HEK293 (cell line): ENCODE measurements at regions not wholly inside any gene's neighbourhood (a gene's known extent, or its start where the extent isn't known, plus 50 kb on each side); places are given as distances from the start of the nearest gene placed in this dataset.

Experiments used
- CTCF ChIA-PET: fragments of 350-600 bp; formaldehyde crosslinking; extraction: SDS; loops from one replicate; lab custom pipeline; 2021; ENCODE audit warnings: antibody characterized with exemption; lab: Yijun Ruan, JAX
- POLR2A ChIA-PET: fragments of 300-600 bp; formaldehyde crosslinking; extraction: SDS; loops from one replicate; lab custom pipeline; 2020; ENCODE audit warnings: antibody characterized with exemption, inconsistent platforms; lab: Yijun Ruan, JAX
- H3K27ac ChIP-seq: fragments of 200-500 bp; sonication (Bioruptor generic); 2 replicates; pipeline ENCODE4 v1.5.1; 2014; ENCODE audit warnings: low read depth, low read length, control low read depth, inconsistent platforms; ENCODE audit errors: extremely low read depth
- H3K36me3 ChIP-seq, 2 experiments: fragments of 200-500 bp in 1 of 2; sonication (Bioruptor generic) in 1 of 2; 1 replicate in 1 of 2; 2 replicates in 1 of 2; pipeline ENCODE4 v1.5.1; 2014 to 2017; ENCODE audit warnings: inconsistent platforms in 2 of 2, low read length in 2 of 2; ENCODE audit not compliant: control insufficient read depth in 2 of 2, insufficient read depth in 1 of 2
- H3K4me1 ChIP-seq: fragments of 200-500 bp; sonication (Bioruptor generic); 2 replicates; pipeline ENCODE4 v1.5.1; 2014; ENCODE audit warnings: mild to moderate bottlenecking, low read length, inconsistent platforms; ENCODE audit not compliant: control insufficient read depth, insufficient read depth
- H3K4me3 ChIP-seq: 2 replicates; pipeline ENCODE4 v1.5.1; 2011; ENCODE audit warnings: low read depth, mild to moderate bottlenecking, control low read depth, low read length, moderate library complexity
- H3K9me3 ChIP-seq: fragments of 200-500 bp; sonication (Bioruptor generic); 2 replicates; pipeline ENCODE4 v1.5.1; 2014; ENCODE audit warnings: low read depth, low read length, inconsistent platforms; ENCODE audit not compliant: control insufficient read depth, insufficient read depth
- KLF9 ChIP-seq: fragments of 450-650 bp; formaldehyde crosslinking; IDR thresholded peaks from 2 replicates; pipeline ENCODE4 v1.5.1; 2016; ENCODE audit warnings: missing biosample characterization, missing genetic modification characterization, low read depth
- MEIS1 ChIP-seq: sonication (generic); formaldehyde crosslinking; IDR thresholded peaks from 2 replicates; pipeline ENCODE4 v1.8.1; 2022; ENCODE audit warnings: missing genetic modification reagents, mild to moderate bottlenecking, borderline replicate concordance
- PBX3 ChIP-seq: sonication (generic); formaldehyde crosslinking; IDR thresholded peaks from 2 replicates; pipeline ENCODE4 v1.8.1; 2022; ENCODE audit warnings: mild to moderate bottlenecking, moderate library complexity, missing genetic modification reagents
- PRDM1 ChIP-seq: fragments of 450-650 bp; formaldehyde crosslinking; IDR thresholded peaks from 2 replicates; pipeline ENCODE4; 2016; ENCODE audit warnings: missing biosample characterization, missing genetic modification characterization
- PRDM2 ChIP-seq: fragments of 450-650 bp; formaldehyde crosslinking; IDR thresholded peaks from 2 replicates; pipeline ENCODE4 v1.5.1; 2016; ENCODE audit warnings: missing biosample characterization, missing genetic modification characterization, borderline replicate concordance
- PRDM6 ChIP-seq: fragments of 450-650 bp; formaldehyde crosslinking; IDR thresholded peaks from 2 replicates; pipeline ENCODE4 v1.5.1; 2017; ENCODE audit warnings: missing biosample characterization, missing genetic modification characterization
- ZFHX2 ChIP-seq: fragments of 450-650 bp; formaldehyde crosslinking; conservative IDR thresholded peaks from 2 replicates; pipeline ENCODE4 v1.5.1; 2016; ENCODE audit warnings: missing biosample characterization, missing genetic modification characterization
- ZNF354C ChIP-seq: fragments of 450-650 bp; formaldehyde crosslinking; IDR thresholded peaks from 2 replicates; pipeline ENCODE4 v1.5.1; 2016; ENCODE audit warnings: missing biosample characterization, missing genetic modification characterization, low read depth, borderline replicate concordance
- ZNF48 ChIP-seq: fragments of 450-650 bp; formaldehyde crosslinking; IDR thresholded peaks from 2 replicates; pipeline ENCODE4 v1.5.1; 2016; ENCODE audit warnings: missing biosample characterization, missing genetic modification characterization
- ZNF514 ChIP-seq: fragments of 450-650 bp; formaldehyde crosslinking; IDR thresholded peaks from 2 replicates; pipeline ENCODE4 v1.5.1; 2016; ENCODE audit warnings: missing biosample characterization, missing genetic modification characterization
- ZNF544 ChIP-seq: fragments of 450-650 bp; formaldehyde crosslinking; IDR thresholded peaks from 2 replicates; pipeline ENCODE4 v1.5.0; 2017; ENCODE audit warnings: missing biosample characterization, missing genetic modification characterization
- ZNF792 ChIP-seq: fragments of 450-650 bp; formaldehyde crosslinking; IDR thresholded peaks from 2 replicates; pipeline ENCODE4 v1.5.1; 2016; ENCODE audit warnings: missing biosample characterization, missing genetic modification characterization
- TF ChIP-seq, protein P1 (sequence below): fragments of 450-650 bp; IDR thresholded peaks from 2 replicates; pipeline ENCODE4 v1.5.1; 2018; ENCODE audit warnings: missing biosample characterization, missing genetic modification characterization
- TF ChIP-seq, protein P2 (sequence below): fragments of 450-650 bp; formaldehyde crosslinking; IDR thresholded peaks from 2 replicates; pipeline ENCODE4 v1.5.1; 2017; ENCODE audit warnings: missing biosample characterization, missing genetic modification characterization

DNA sequence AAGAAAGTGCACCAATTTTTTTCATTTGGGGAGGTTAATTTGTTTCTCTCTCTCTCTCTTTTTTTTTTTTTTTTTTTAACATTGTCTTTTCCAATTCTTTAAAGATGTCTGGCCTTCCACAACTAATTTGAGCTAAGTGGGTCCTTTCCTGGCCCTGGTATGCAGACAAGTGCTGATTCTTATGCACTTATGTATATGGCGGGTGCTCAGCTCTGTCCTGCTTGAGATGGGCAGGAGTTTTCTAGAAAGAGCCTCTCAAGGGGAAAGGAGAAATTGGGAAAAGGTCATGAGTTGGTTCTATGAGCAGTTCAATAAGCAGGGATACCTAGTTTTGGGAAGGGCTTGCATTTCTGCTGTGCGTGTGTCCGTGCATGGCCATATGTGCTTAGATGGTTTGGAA lies 67.8 kb upstream of the NPVF start:
- Histone ChIP-seq H3K36me3 (no peaks in the 10 kb centered on the region), H3K4me3 (no peak overlapping the region), H3K4me1 (no peaks in the 10 kb centered on the region), H3K9me3 (no peaks in the 10 kb centered on the region)
- ChIA-PET POLR2A (interaction anchor here (0.7 kb wide), 1 partner anchor 440 kb away, joined by 3 read pairs; no protein-coding TSS in a partner anchor), CTCF (interaction anchor here (0.6 to 0.7 kb wide), 2 partner anchors 17 to 96 kb away, joined by 4 to 5 read pairs; no protein-coding TSS in a partner anchor)
- TF ChIP-seq ZNF544 (tag by site-specific recombination), result no peak
- TF ChIP-seq, protein P1, sequence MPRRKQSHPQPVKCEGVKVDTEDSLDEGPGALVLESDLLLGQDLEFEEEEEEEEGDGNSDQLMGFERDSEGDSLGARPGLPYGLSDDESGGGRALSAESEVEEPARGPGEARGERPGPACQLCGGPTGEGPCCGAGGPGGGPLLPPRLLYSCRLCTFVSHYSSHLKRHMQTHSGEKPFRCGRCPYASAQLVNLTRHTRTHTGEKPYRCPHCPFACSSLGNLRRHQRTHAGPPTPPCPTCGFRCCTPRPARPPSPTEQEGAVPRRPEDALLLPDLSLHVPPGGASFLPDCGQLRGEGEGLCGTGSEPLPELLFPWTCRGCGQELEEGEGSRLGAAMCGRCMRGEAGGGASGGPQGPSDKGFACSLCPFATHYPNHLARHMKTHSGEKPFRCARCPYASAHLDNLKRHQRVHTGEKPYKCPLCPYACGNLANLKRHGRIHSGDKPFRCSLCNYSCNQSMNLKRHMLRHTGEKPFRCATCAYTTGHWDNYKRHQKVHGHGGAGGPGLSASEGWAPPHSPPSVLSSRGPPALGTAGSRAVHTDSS, result no peak
- TF ChIP-seq, all 188 proteins: peak for 0
- H3K27ac ChIP-seq, result no peak overlapping the region

GRCh38 chr7:25297278-25297677 lies 69.0 kb upstream of the NPVF start:
- Histone ChIP-seq H3K4me1 (no peaks in the 10 kb centered on the region), H3K9me3 (no peaks in the 10 kb centered on the region), H3K4me3 (no peak overlapping the region), H3K36me3 (no peaks in the 10 kb centered on the region), H3K27ac (no peak overlapping the region)
- POLR2A ChIA-PET, result no interaction called here
- TF ChIP-seq PRDM6 (tag by site-specific recombination) (peak; percentile 34), MEIS1 (CRISPR knock-in tag) (no peak)
- CTCF ChIA-PET, result interaction anchor here (0.6 kb wide), 1 partner anchor 958 kb away, joined by 9 read pairs; no protein-coding TSS in a partner anchor

DNA sequence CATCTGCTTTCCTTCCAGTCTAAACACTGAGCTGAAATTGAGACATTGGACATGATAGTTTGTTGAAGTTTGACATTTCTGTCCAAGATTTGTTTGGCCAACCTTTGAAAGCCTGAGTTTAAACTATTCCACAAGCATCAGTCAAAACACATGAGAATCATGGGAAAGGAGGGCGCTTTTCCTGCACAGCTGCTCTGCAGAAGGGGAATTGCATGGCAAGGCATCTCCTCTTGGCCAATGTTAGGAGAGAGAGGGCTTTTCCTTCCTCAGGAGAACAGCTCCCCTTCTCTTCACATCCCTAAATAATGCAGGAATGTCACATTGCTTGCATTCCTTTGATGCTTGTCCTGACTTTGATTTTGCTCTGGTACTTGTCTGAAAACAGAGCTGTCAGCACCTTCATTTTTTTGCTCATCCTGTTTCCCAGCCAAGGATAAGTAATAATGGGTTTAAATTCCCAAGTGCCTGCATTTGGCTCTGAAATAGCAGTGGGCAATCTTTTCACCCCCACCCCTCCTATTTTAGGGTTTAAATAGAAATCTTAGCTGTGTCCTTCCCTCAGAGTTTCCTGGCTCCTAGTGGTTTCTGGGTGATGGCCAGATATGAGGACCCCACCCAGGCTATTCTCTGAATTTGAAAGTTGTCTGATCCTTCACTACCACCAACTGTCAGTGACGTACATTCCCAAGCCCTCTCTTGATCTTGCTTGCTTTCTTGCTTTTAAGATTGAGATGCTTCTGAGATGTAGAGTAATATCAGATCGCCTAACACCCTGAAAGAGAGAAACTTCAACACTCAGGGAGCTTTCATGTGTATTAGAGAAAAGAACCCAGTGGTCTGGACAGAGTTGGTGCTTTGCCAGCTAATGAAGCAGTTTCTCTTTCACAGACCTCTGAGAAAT lies 75.2 kb upstream of the NPVF start:
- Histone ChIP-seq H3K9me3 (no peaks in the 10 kb centered on the region), H3K36me3 (no peaks in the 10 kb centered on the region), H3K4me1 (no peaks in the 10 kb centered on the region), H3K27ac (no peak overlapping the region), H3K4me3 (no peak overlapping the region)
- ChIA-PET POLR2A (no interaction called here), CTCF (interaction anchor here (0.6 to 4.3 kb wide), 6 partner anchors 11 to 393 kb away, joined by 3 to 23 read pairs (median 3); no protein-coding TSS in a partner anchor)
- TF ChIP-seq ZFHX2 (no peak), PRDM6 (tag by site-specific recombination) (no peak), PRDM2 (tag by site-specific recombination) (no peak), KLF9 (tag by site-specific recombination) (no peak), PRDM1 (tag by site-specific recombination) (no peak), ZNF48 (tag by site-specific recombination) (no peak), ZNF514 (no peak), PBX3 (no peak), ZNF354C (tag by site-specific recombination) (no peak), ZNF792 (tag by site-specific recombination) (no peak)
- TF ChIP-seq, protein P2, sequence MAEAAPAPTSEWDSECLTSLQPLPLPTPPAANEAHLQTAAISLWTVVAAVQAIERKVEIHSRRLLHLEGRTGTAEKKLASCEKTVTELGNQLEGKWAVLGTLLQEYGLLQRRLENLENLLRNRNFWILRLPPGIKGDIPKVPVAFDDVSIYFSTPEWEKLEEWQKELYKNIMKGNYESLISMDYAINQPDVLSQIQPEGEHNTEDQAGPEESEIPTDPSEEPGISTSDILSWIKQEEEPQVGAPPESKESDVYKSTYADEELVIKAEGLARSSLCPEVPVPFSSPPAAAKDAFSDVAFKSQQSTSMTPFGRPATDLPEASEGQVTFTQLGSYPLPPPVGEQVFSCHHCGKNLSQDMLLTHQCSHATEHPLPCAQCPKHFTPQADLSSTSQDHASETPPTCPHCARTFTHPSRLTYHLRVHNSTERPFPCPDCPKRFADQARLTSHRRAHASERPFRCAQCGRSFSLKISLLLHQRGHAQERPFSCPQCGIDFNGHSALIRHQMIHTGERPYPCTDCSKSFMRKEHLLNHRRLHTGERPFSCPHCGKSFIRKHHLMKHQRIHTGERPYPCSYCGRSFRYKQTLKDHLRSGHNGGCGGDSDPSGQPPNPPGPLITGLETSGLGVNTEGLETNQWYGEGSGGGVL (tag by site-specific recombination), result no peak
